GM12878 (cell line): ENCODE measurements at regions not wholly inside any gene's neighbourhood (a gene's known extent, or its start where the extent isn't known, plus 50 kb on each side); places are given as distances from the start of the nearest gene placed in this dataset.

Experiments
- ATAC-seq: fragments of 200-7000 bp; cut with Tn5 transposase; 3 replicates; pipeline ENCODE4 v1.9.1; 2020; ENCODE audit warnings: mild to moderate bottlenecking, moderate library complexity
- BruUV-seq: library from RNA; stranded (reverse); fragments of 400-500 nt; replicated peaks from 2 replicates; lab custom pipeline; 2021; lab: Mats Ljungman, UMichigan
- CTCF ChIA-PET: fragments of 300-600 bp; sonication (Branson Sonifier 250); formaldehyde crosslinking; extraction: SDS; loops from one replicate; lab custom pipeline; 2021; ENCODE audit warnings: inconsistent platforms; lab: Yijun Ruan, JAX
- POLR2A ChIA-PET: fragments of 350-600 bp; formaldehyde crosslinking; extraction: SDS; loops from one replicate; lab custom pipeline; 2021; ENCODE audit warnings: inconsistent platforms; lab: Charles Lee
- RAD21 ChIA-PET: fragments of 300-600 bp; sonication (Branson Sonifier 250); formaldehyde crosslinking; loops from one replicate; lab custom pipeline; 2023; ENCODE audit warnings: antibody characterized with exemption; ENCODE audit not compliant: unreplicated experiment; lab: Charles Lee
- SMC1A ChIA-PET: fragments of 300-600 bp; sonication (Branson Sonifier 250); formaldehyde crosslinking; loops from one replicate; lab custom pipeline; 2023; ENCODE audit not compliant: unreplicated experiment, uncharacterized antibody; lab: Charles Lee
- DNase-seq: peaks from one replicate; pipeline ENCODE4 v3.0.0-alpha.2; 2011; ENCODE audit warnings: low read depth, low spot score
- FAIRE-seq: peaks from 3 replicates; lab custom pipeline; 2011; peaks lifted over from hg19 to GRCh38; lab: Jason Lieb, UNC
- H2AFZ ChIP-seq: 2 replicates; pipeline ENCODE4 v1.6.0; 2011; ENCODE audit warnings: low read depth, low read length, control low read depth; ENCODE audit not compliant: control insufficient read depth
- H3K27ac ChIP-seq: 2 replicates; pipeline ENCODE4 v1.5.1; 2011; ENCODE audit warnings: control low read depth; ENCODE audit not compliant: control insufficient read depth, insufficient read depth
- H3K27me3 ChIP-seq, 2 experiments: replicated peaks in 1 of 2; 2 replicates each; pipeline versions ENCODE4 v1.6.0 to v1.6.1; 2011; ENCODE audit warnings: low read length in 1 of 2; ENCODE audit not compliant: control insufficient read depth in 2 of 2, insufficient read depth in 2 of 2
- H3K36me3 ChIP-seq, 2 experiments: 2 replicates each; pipeline ENCODE4 v1.5.1; 2011; ENCODE audit warnings: low read length in 1 of 2; ENCODE audit not compliant: control insufficient read depth in 2 of 2, insufficient read depth in 2 of 2
- H3K4me1 ChIP-seq: 2 replicates; pipeline ENCODE4 v1.6.1; 2011; ENCODE audit warnings: mild to moderate bottlenecking, low read length, moderate library complexity, mixed read lengths; ENCODE audit not compliant: control insufficient read depth, insufficient read depth
- H3K4me2 ChIP-seq: 2 replicates; pipeline ENCODE4 v1.6.0; 2011; ENCODE audit warnings: control low read depth; ENCODE audit not compliant: control insufficient read depth, insufficient read depth
- H3K4me3 ChIP-seq: fragments of 200-600 bp; sonication (generic); 2 replicates; pipeline ENCODE4 v1.5.1; 2016
- H3K79me2 ChIP-seq: 2 replicates; pipeline ENCODE4 v1.6.0; 2011; ENCODE audit warnings: low read length; ENCODE audit not compliant: control insufficient read depth, insufficient read depth
- H3K9ac ChIP-seq: 2 replicates; pipeline ENCODE4 v1.8.0; 2011; ENCODE audit warnings: low read length, control low read depth, mixed read lengths; ENCODE audit not compliant: control insufficient read depth, insufficient read depth
- H3K9me3 ChIP-seq: replicated peaks from 3 replicates; pipeline ENCODE4 v1.5.1; 2011; ENCODE audit warnings: mild to moderate bottlenecking, low read length; ENCODE audit not compliant: control insufficient read depth, insufficient read depth
- H4K20me1 ChIP-seq: 2 replicates; pipeline ENCODE4 v1.6.0; 2011; ENCODE audit not compliant: control insufficient read depth, insufficient read depth
- CEBPZ ChIP-seq: fragments of 150-350 bp; IDR thresholded peaks from 2 replicates; pipeline ENCODE4 v1.6.1; 2016; ENCODE audit warnings: low read depth, low read length
- CREM ChIP-seq: IDR thresholded peaks from 2 replicates; pipeline ENCODE4 v1.6.1; 2014; ENCODE audit warnings: antibody characterized with exemption, low read depth
- IKZF1 ChIP-seq: fragments of 450-650 bp; conservative IDR thresholded peaks from 2 replicates; pipeline ENCODE4 v1.6.1; 2017; ENCODE audit warnings: antibody characterized with exemption, mild to moderate bottlenecking
- MYC ChIP-seq: IDR thresholded peaks from 2 replicates; pipeline ENCODE4 v1.6.1; 2011; ENCODE audit warnings: mild to moderate bottlenecking, low read length, moderate library complexity, inconsistent platforms; ENCODE audit not compliant: insufficient read depth, insufficient replicate concordance, insufficient read length, severe bottlenecking
- NFIC ChIP-seq: IDR thresholded peaks from 2 replicates; pipeline ENCODE4 v1.6.1; 2012; ENCODE audit warnings: low read depth, mild to moderate bottlenecking, inconsistent platforms, low read length, moderate library complexity
- POLR2A ChIP-seq: IDR thresholded peaks from 2 replicates; pipeline ENCODE4 v1.6.1; 2011; ENCODE audit warnings: low read depth, mild to moderate bottlenecking, low read length
- RAD51 ChIP-seq: fragments of 450-650 bp; IDR thresholded peaks from 2 replicates; pipeline ENCODE4 v1.6.1; 2016; ENCODE audit warnings: moderate library complexity, mild to moderate bottlenecking, inconsistent platforms
- STAT1 ChIP-seq: fragments of 450-650 bp; conservative IDR thresholded peaks from 2 replicates; pipeline ENCODE4 v1.6.1; 2014; ENCODE audit warnings: antibody characterized with exemption, mild to moderate bottlenecking
- ZZZ3 ChIP-seq: IDR thresholded peaks from 2 replicates; pipeline ENCODE4 v1.6.1; 2011; ENCODE audit warnings: low read depth; ENCODE audit not compliant: control insufficient read depth, insufficient read length
- WGBS: methylation state at CpG from one replicate; pipeline ENCODE4 v1.1.6; 2016; ENCODE audit warnings: low lambda C conversion rate; ENCODE audit not compliant: insufficient replicate concordance, insufficient coverage; ENCODE audit errors: missing lambda C conversion rate; 5-methylcytosine and 5-hydroxymethylcytosine counted together
- in situ Hi-C: fragments of 300-500 bp; cut with MboI; formaldehyde crosslinking; loops from 9 replicates; pipeline ENCODE4 v1.14.3; 2018; ENCODE audit warnings: mixed read lengths
- intact Hi-C: fragments of 100-400 bp; cut with micrococcal nuclease; formaldehyde crosslinking; loops from one replicate; pipeline ENCODE4 v1.14.2; 2022; ENCODE audit not compliant: unreplicated experiment

- TF ChIP-seq POLR2A (no peak), RAD51 (no peak), ZZZ3 (no peak), CREM (no peak), MYC (no peak), STAT1 (no peak)
Measured at GRCh38 chr15:81853150-81853748, 192.6 kb downstream of the MEX3B start (continued).

- TF ChIP-seq CEBPZ: no peak
- TF ChIP-seq IKZF1: no peak
- TF ChIP-seq CREM: no peak
- TF ChIP-seq NFIC: no peak
- TF ChIP-seq, all 136 proteins: peak for 0
Measured at GRCh38 chr15:81852411-81853149, 193.2 kb downstream of the MEX3B start.

More at GRCh38 chr15:81852411-81853149, 193.2 kb downstream of the MEX3B start:
- ChIA-PET CTCF (no interaction called here), POLR2A (no interaction called here), RAD21 (no interaction called here), SMC1A (no interaction called here)
- Histone ChIP-seq H3K79me2 (no peaks in the 10 kb centered on the region), H3K4me2 (no peak overlapping the region), H4K20me1 (no peaks in the 10 kb centered on the region), H2AFZ (no peak overlapping the region), H3K4me1 (no peaks in the 10 kb centered on the region), H3K4me3 (no peak overlapping the region), H3K36me3 (no peaks in the 10 kb centered on the region), H3K27ac (no peak overlapping the region), H3K27me3 (no peaks in the 10 kb centered on the region), H3K9me3 (no peaks in the 10 kb centered on the region), H3K9ac (no peak overlapping the region)
- FAIRE-seq: no peak
- no TSS peak for BruUV-seq
- in situ Hi-C loops (no loop called here), intact Hi-C loops (no loop called here)
- DNase-seq: no peak
- 24% methylated on average over 5 of the region's 5 CpGs for WGBS
- no peak for ATAC-seq
